ENCODE measurements at regions not wholly inside any gene's neighbourhood (a gene's known extent, or its start where the extent isn't known, plus 50 kb on each side); places are given as distances from the start of the nearest gene placed in this dataset.

- peak; percentile 89 for DNase-seq
- H3K4me2 ChIP-seq (ENCODE audit: unreplicated experiment), result no peak overlapping the region
- in situ Hi-C loops (cut with MboI), result no loop called here
Measured at GRCh38 chr5:98248949-98249348, 524.5 kb upstream of the RGMB start.

GRCh38 chr5:98258939-98259338 is 514.5 kb upstream of the RGMB start:
- WGBS, 2 experiments (ENCODE audit: low coverage in 1 of 2, low lambda C conversion rate in 2 of 2, missing lambda C conversion rate in 2 of 2), result 59 to 65% methylated on average over 3 of the region's 3 CpGs
- no peaks in the 10 kb centered on the region for H3K9me2 ChIP-seq (ENCODE audit: insufficient read depth)
- no peak overlapping the region for H3K9ac ChIP-seq
- no peaks in the 10 kb centered on the region for H3K9me3 ChIP-seq (ENCODE audit: low read depth)
- no peaks in the 10 kb centered on the region for H4K20me1 ChIP-seq (ENCODE audit: insufficient read depth)
- H3K4me1 ChIP-seq (ENCODE audit: insufficient read depth), result no peaks in the 10 kb centered on the region
- in situ Hi-C loops (cut with MboI), result no loop called here
- DNase-seq, result no peak
- H2AFZ ChIP-seq, result no peak overlapping the region
- no peaks in the 10 kb centered on the region for H3F3A ChIP-seq (ENCODE audit: insufficient read depth)
- no peaks in the 10 kb centered on the region for H3K36me3 ChIP-seq (ENCODE audit: low read depth)
- H3K4me2 ChIP-seq (ENCODE audit: unreplicated experiment), result no peak overlapping the region
- no peak overlapping the region for H3K4me3 ChIP-seq
- H3K27ac ChIP-seq, result no peak overlapping the region
- TF ChIP-seq EZH2 (IDR thresholded peaks at IDR 0.05; ENCODE audit: insufficient read depth, poor library complexity, severe bottlenecking) (no peak), EZH2phosphoT487 (IDR thresholded peaks at IDR 0.05; ENCODE audit: insufficient read depth, low read depth) (no peak)
- H3K79me2 ChIP-seq (ENCODE audit: insufficient read depth), result no peaks in the 10 kb centered on the region
- no peaks in the 10 kb centered on the region for H3K27me3 ChIP-seq (replicated peaks; ENCODE audit: insufficient read depth)

More at GRCh38 chr5:98248949-98249348, 524.5 kb upstream of the RGMB start:
- H3K9me2 ChIP-seq (ENCODE audit: insufficient read depth), result no peaks in the 10 kb centered on the region; the same call in 1 of the 2 replicates
- H3K4me3 ChIP-seq, result no peak overlapping the region
- H3K79me2 ChIP-seq (ENCODE audit: insufficient read depth), result no peaks in the 10 kb centered on the region
- peaks cover 8% of the 10 kb centered on the region for H3K4me1 ChIP-seq (ENCODE audit: insufficient read depth)
- no peak overlapping the region for H2AFZ ChIP-seq
- H3K9me3 ChIP-seq (ENCODE audit: low read depth), result no peaks in the 10 kb centered on the region
- no peak overlapping the region for H3K9ac ChIP-seq
- TF ChIP-seq EZH2phosphoT487 (IDR thresholded peaks at IDR 0.05; ENCODE audit: insufficient read depth, low read depth) (no peak), EZH2 (IDR thresholded peaks at IDR 0.05; ENCODE audit: insufficient read depth, poor library complexity, severe bottlenecking) (no peak)
- peaks cover 9% of the 10 kb centered on the region; the same call in 1 of the 2 replicates for H3F3A ChIP-seq (ENCODE audit: insufficient read depth)
- no peaks in the 10 kb centered on the region for H3K36me3 ChIP-seq (ENCODE audit: low read depth)
- WGBS, 2 experiments (ENCODE audit: low coverage in 1 of 2, low lambda C conversion rate in 2 of 2, missing lambda C conversion rate in 2 of 2), result 7 to 10% methylated on average over 2 of the region's 2 CpGs
- H3K27ac ChIP-seq, result peak overlapping the region; percentile 10; the same call in 1 of the 2 replicates
- no peaks in the 10 kb centered on the region for H3K27me3 ChIP-seq (replicated peaks; ENCODE audit: insufficient read depth)
- H4K20me1 ChIP-seq (ENCODE audit: insufficient read depth), result no peaks in the 10 kb centered on the region

- Histone ChIP-seq H2AFZ (no peak overlapping the region), H3K9me2 (ENCODE audit: insufficient read depth) (no peaks in the 10 kb centered on the region), H3K27me3 (replicated peaks; ENCODE audit: insufficient read depth) (no peaks in the 10 kb centered on the region), H3K4me3 (no peak overlapping the region), H3K9ac (no peak overlapping the region), H4K20me1 (ENCODE audit: insufficient read depth) (no peaks in the 10 kb centered on the region), H3K79me2 (ENCODE audit: insufficient read depth) (no peaks in the 10 kb centered on the region), H3K4me1 (ENCODE audit: insufficient read depth) (no peaks in the 10 kb centered on the region), H3K36me3 (ENCODE audit: low read depth) (no peaks in the 10 kb centered on the region), H3K9me3 (ENCODE audit: low read depth) (no peaks in the 10 kb centered on the region), H3K27ac (no peak overlapping the region), H3F3A (ENCODE audit: insufficient read depth) (no peaks in the 10 kb centered on the region), H3K4me2 (ENCODE audit: unreplicated experiment) (no peak overlapping the region)
- DNase-seq, result no peak
- WGBS, 2 experiments (ENCODE audit: low coverage in 1 of 2, low lambda C conversion rate in 2 of 2, missing lambda C conversion rate in 2 of 2), result 97 to 100% methylated on average over 3 of the region's 3 CpGs
- in situ Hi-C loops (cut with MboI), result no loop called here
- TF ChIP-seq EZH2phosphoT487 (IDR thresholded peaks at IDR 0.05; ENCODE audit: insufficient read depth, low read depth) (no peak), EZH2 (IDR thresholded peaks at IDR 0.05; ENCODE audit: insufficient read depth, poor library complexity, severe bottlenecking) (no peak)
Measured at GRCh38 chr5:98259595-98259994, 513.9 kb upstream of the RGMB start.

GRCh38 chr5:98263084-98263483 is 510.4 kb upstream of the RGMB start:
- Histone ChIP-seq H3K4me3 (no peak overlapping the region), H2AFZ (no peak overlapping the region), H3K79me2 (ENCODE audit: insufficient read depth) (no peaks in the 10 kb centered on the region), H3K9me3 (ENCODE audit: low read depth) (no peaks in the 10 kb centered on the region), H3K4me1 (ENCODE audit: insufficient read depth) (no peaks in the 10 kb centered on the region), H3K9me2 (ENCODE audit: insufficient read depth) (no peaks in the 10 kb centered on the region), H3K9ac (no peak overlapping the region), H3F3A (ENCODE audit: insufficient read depth) (no peaks in the 10 kb centered on the region), H3K27ac (no peak overlapping the region), H3K4me2 (ENCODE audit: unreplicated experiment) (no peak overlapping the region), H3K27me3 (replicated peaks; ENCODE audit: insufficient read depth) (no peaks in the 10 kb centered on the region), H4K20me1 (ENCODE audit: insufficient read depth) (no peaks in the 10 kb centered on the region), H3K36me3 (ENCODE audit: low read depth) (no peaks in the 10 kb centered on the region)
- no peak for TF ChIP-seq EZH2 (IDR thresholded peaks at IDR 0.05; ENCODE audit: insufficient read depth, poor library complexity, severe bottlenecking)
- TF ChIP-seq EZH2phosphoT487 (IDR thresholded peaks at IDR 0.05; ENCODE audit: insufficient read depth, low read depth), result no peak
- in situ Hi-C loops (cut with MboI), result no loop called here
- DNase-seq, result no peak
- 97 to 98% methylated on average over 2 of the region's 2 CpGs for WGBS, 2 experiments (ENCODE audit: low coverage in 1 of 2, low lambda C conversion rate in 2 of 2, missing lambda C conversion rate in 2 of 2)

Data from GM23248 (cell line).